Sigmoid colon (tissue), 6 donors: ENCODE measurements at regions not wholly inside any gene's neighbourhood (a gene's known extent, or its start where the extent isn't known, plus 50 kb on each side); places are given as distances from the start of the nearest gene placed in this dataset.
"Not testable (repeated sequence)": the region's sequence is repeated elsewhere in the genome, so short reads cannot be mapped to it uniquely, and the experiment has no call there.

ENCODE experiments used
- DNase-seq: peaks from one replicate; pipeline ENCODE4 v3.0.0-alpha.2; 2019
- H3K27ac ChIP-seq, 4 donors: fragments of 200-600 bp; sonication (generic); one replicate each; pipeline ENCODE4 v1.5.1; 2016 to 2019; ENCODE audit warnings: mild to moderate bottlenecking in 1 of 4
- H3K27me3 ChIP-seq, 3 donors: fragments of 200-600 bp; sonication (generic); one replicate each; pipeline ENCODE4 v1.5.1; 2019; ENCODE audit warnings: mild to moderate bottlenecking in 1 of 3
- H3K36me3 ChIP-seq, 4 donors: fragments of 200-600 bp; sonication (generic); one replicate each; pipeline ENCODE4 v1.5.1; 2016 to 2019
- H3K4me1 ChIP-seq, 4 donors: fragments of 200-600 bp; sonication (generic); one replicate each; pipeline ENCODE4 v1.5.1; 2017 to 2019
- H3K4me3 ChIP-seq, 4 donors: fragments of 200-600 bp; sonication (generic); one replicate each; pipeline ENCODE4 v1.5.1; 2017 to 2019; ENCODE audit warnings: mild to moderate bottlenecking in 2 of 4, moderate library complexity in 1 of 4
- H3K9me3 ChIP-seq, 4 donors: fragments of 200-600 bp in 3 of 4; sonication (generic) in 3 of 4; one replicate each; pipeline versions ENCODE4 v1.5.1 to v1.6.1; 2013 to 2019
- EP300 ChIP-seq, 4 donors: sonication (generic); formaldehyde crosslinking; IDR thresholded peaks; one replicate each; pipeline ENCODE4 v1.6.1; 2017; ENCODE audit warnings: antibody characterized with exemption in 4 of 4
- POLR2A ChIP-seq, 2 donors: fragments of 450-650 bp; IDR thresholded peaks; one replicate each; pipeline ENCODE4 v1.6.1; 2016; ENCODE audit warnings: antibody characterized with exemption in 2 of 2, mild to moderate bottlenecking in 2 of 2, moderate library complexity in 2 of 2
- POLR2AphosphoS5 ChIP-seq, 4 donors: sonication (generic); formaldehyde crosslinking; IDR thresholded peaks; one replicate each; pipeline ENCODE4 v1.6.1; 2017; ENCODE audit warnings: antibody characterized with exemption in 4 of 4
- WGBS, 2 donors: extraction: QIAGEN DNeasy Blood & Tissue Kit; methylation state at CpG; one replicate each; pipeline ENCODE4 v1.1.7; 2013; 5-methylcytosine and 5-hydroxymethylcytosine counted together
- intact Hi-C: fragments of 100-400 bp; cut with DNase I; formaldehyde crosslinking; loops from one replicate; pipeline ENCODE4 v1.15.1; 2023
- TF ChIP-seq, protein P1 (sequence below), 4 experiments: fragments of 450-650 bp in 3 of 4; fragments of 200-600 bp in 1 of 4; IDR thresholded peaks; one replicate each; pipeline ENCODE4 v1.5.1; 2016 to 2019; ENCODE audit warnings: antibody characterized with exemption in 4 of 4, mild to moderate bottlenecking in 3 of 4, moderate library complexity in 2 of 4
- donor health status: healthy with polysubstance abuse.
- donor health status: healthy.

DNA sequence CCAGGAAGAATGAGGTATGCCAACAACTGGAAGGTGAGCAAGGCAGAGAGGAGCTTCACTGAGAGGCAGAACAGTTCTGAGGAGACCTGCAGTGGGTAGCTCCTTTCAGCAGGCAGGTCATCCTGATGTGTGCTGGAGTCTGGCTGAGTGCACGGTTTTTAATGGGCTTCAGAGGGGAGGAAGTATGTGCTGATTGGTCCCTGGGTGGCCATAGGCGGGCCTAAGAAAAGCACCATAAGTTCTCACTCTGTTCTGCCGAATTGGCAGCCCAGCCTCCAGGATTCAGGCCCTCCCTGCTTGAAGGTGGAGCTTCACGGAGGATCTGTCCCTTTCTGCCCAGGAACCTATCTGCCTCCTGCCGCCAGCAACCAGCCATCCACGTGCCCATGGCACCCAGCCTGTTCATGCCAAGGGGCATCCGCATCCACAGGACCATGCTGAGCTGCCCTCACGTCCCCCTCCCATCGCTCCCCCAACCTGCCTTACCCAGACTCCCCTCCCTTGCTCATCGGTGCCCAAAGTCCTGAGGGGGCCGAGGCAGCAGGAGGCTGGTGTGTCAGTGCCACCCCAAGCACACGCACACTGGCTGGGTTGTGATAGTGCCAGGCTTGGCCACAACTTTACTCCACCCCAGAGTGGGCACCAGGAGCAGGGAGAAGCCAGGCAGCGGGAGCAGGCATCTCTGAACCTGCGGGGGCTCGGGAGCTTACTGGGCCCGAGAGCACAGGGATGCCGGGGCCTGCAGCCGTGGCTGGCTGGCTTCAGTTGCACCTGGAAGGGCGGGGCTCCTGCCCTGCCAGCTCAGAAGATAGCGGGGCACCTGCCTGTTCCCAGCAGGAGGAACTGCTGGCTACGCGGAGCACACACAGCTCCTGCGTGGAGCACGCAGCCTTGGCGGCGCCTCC is 608.4 kb upstream of the FOXG1 start:
- Histone ChIP-seq H3K4me3 (no peak overlapping the region), H3K27me3 (no peaks in the 10 kb centered on the region), H3K27ac (no peak overlapping the region), H3K36me3 (no peaks in the 10 kb centered on the region), H3K4me1 (no peaks in the 10 kb centered on the region), H3K9me3 (no peaks in the 10 kb centered on the region)
- intact Hi-C loops = no loop called here
- 90 to 92% methylated on average over 26 of the region's 26 CpGs for WGBS, 2 donors
- DNase-seq = peak; percentile 50
- no peak for TF ChIP-seq EP300 (IDR thresholded peaks at IDR 0.05)
- no peak for TF ChIP-seq POLR2A (IDR thresholded peaks at IDR 0.05)
- TF ChIP-seq, protein P1, sequence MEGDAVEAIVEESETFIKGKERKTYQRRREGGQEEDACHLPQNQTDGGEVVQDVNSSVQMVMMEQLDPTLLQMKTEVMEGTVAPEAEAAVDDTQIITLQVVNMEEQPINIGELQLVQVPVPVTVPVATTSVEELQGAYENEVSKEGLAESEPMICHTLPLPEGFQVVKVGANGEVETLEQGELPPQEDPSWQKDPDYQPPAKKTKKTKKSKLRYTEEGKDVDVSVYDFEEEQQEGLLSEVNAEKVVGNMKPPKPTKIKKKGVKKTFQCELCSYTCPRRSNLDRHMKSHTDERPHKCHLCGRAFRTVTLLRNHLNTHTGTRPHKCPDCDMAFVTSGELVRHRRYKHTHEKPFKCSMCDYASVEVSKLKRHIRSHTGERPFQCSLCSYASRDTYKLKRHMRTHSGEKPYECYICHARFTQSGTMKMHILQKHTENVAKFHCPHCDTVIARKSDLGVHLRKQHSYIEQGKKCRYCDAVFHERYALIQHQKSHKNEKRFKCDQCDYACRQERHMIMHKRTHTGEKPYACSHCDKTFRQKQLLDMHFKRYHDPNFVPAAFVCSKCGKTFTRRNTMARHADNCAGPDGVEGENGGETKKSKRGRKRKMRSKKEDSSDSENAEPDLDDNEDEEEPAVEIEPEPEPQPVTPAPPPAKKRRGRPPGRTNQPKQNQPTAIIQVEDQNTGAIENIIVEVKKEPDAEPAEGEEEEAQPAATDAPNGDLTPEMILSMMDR (IDR thresholded peaks at IDR 0.05) = no peak

DNA sequence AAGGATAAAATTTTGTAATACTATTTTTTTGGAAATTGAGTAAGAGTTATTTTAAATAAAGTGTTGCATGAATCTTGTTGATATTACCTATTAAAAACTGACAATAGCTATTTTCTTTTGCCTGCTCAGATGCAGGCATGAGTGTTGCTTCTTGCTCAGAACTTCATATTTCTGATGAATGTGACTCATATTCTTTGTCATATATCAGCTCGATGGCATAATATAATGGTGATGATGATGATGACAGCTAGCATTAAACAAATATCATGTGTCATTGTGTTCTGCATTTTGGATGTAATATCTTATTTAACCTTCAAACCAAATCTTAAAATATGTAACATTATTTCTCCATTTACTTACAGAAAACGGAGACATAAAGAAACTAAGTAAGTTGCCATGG is 605.5 kb upstream of the FOXG1 start:
- Histone ChIP-seq H3K36me3 (no peaks in the 10 kb centered on the region), H3K4me1 (no peaks in the 10 kb centered on the region), H3K4me3 (no peak overlapping the region), H3K9me3 (no peaks in the 10 kb centered on the region), H3K27ac (no peak overlapping the region), H3K27me3 (no peaks in the 10 kb centered on the region)
- WGBS, 2 donors = 86 to 87% methylated on average over 2 of the region's 2 CpGs
- intact Hi-C loops = no loop called here
- no peak for DNase-seq
- TF ChIP-seq EP300 (IDR thresholded peaks at IDR 0.05) = no peak
- TF ChIP-seq POLR2AphosphoS5 (IDR thresholded peaks at IDR 0.05) = no peak
- TF ChIP-seq, protein P1 (IDR thresholded peaks at IDR 0.05) = no peak

DNA sequence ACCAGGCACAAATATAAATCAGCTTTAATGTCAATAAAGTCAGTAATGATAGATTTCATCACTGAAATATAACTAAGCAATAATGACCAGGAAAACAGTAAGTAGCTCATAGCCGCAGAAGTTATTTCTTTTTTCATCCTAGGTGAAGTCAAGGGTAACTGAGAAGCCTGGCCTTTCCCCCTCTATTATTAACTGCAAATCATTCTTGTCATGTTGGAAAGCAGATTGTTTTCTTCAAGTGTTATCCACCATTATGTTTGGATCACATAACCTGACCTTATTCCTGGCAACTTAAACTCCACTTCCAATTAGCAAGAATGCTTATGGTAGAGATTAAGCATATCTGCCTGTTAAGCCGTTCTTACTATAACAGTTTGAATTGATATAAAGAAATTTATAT is 603.4 kb upstream of the FOXG1 start:
- intact Hi-C loops = no loop called here
- Histone ChIP-seq H3K9me3 (peaks cover 0 to 2% (median 0%) of the 10 kb centered on the region in 4 donors), H3K27me3 (no peaks in the 10 kb centered on the region), H3K4me1 (no peaks in the 10 kb centered on the region), H3K36me3 (no peaks in the 10 kb centered on the region), H3K27ac (no peak overlapping the region), H3K4me3 (no peak overlapping the region)
- TF ChIP-seq POLR2A (IDR thresholded peaks at IDR 0.05) (no peak), POLR2AphosphoS5 (IDR thresholded peaks at IDR 0.05) (no peak)
- WGBS, 2 donors = 82 to 87% methylated on average over 2 of the region's 2 CpGs
- no peak for DNase-seq

DNA sequence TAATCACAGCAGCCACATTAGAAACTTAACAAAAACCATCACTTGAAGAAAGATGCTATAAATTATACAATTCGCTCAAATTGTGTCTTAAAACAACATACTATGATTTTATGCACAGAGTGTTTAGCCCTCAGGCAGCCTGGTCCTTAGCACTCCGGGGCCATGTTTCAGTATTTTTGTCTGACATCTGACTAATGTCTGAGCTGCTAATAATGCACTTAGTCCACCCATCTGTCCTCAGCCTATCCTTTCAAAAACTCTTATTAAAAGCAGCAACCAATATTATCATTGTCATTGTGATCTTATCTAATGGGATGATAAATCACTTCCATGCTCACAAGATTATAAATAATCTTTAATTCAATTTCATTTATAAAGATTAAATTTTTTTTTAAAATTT is 602.7 kb upstream of the FOXG1 start:
- Histone ChIP-seq H3K36me3 (no peaks in the 10 kb centered on the region), H3K9me3 (peaks cover 0 to 2% (median 0%) of the 10 kb centered on the region in 4 donors), H3K4me3 (no peak overlapping the region), H3K27me3 (no peaks in the 10 kb centered on the region), H3K4me1 (no peaks in the 10 kb centered on the region), H3K27ac (no peak overlapping the region)
- WGBS, 2 donors = 80 to 82% methylated on average over 2 of the region's 2 CpGs
- no peak for DNase-seq
- intact Hi-C loops = no loop called here
- no peak for TF ChIP-seq POLR2A (IDR thresholded peaks at IDR 0.05)
- TF ChIP-seq POLR2AphosphoS5 (IDR thresholded peaks at IDR 0.05) = no peak
- TF ChIP-seq, protein P1 (IDR thresholded peaks at IDR 0.05) = no peak
- no peak for TF ChIP-seq EP300 (IDR thresholded peaks at IDR 0.05)

DNA sequence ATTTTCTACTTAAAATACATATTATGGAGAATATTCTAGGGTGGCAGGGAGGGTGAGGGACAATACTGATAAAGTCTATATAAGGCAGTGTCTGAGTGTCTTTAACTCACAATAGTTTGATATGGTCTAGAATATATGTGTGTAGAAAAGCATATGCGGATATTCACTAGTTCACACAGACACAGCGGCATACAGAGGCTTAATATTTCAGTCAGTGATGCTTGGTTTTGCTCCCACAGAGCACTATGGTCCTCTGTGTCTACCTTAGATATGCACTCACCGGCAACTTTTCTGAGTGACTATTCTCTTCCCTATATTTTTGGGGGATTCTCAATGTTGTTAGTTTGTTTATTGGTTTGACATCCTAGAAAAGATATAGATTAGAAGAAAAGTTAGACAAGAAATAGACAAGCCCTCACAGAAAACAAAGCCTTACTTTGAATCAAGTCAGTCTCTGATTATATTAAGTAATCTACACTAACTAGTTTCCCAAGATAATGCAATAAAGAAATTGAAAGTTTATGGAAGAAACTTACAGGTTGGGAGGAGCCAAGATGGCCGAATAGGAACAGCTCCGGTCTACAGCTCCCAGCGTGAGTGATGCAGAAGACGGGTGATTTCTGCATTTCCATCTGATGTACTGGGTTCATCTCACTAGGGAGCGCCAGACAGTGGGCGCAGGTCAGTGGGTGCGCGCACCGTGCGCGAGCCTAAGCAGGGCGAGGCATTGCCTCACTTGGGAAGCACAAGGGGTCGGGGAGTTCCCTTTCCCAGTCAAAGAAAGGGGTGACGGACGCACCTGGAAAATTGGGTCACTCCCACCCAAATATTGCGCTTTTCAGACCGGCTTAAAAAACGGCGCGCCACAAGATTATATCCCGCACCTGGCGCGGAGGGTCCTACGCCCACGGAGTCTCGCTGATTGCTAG is 578.4 kb upstream of the FOXG1 start:
- H3K27ac ChIP-seq, H3K4me3 ChIP-seq, H3K9me3 ChIP-seq, H3K4me1 ChIP-seq, intact Hi-C loops, DNase-seq, H3K36me3 ChIP-seq, H3K27me3 ChIP-seq: not testable (repeated sequence)
- WGBS, 2 donors = 85 to 86% methylated on average over 29 of the region's 29 CpGs
